K562 (cell line): ENCODE measurements at regions not wholly inside any gene's neighbourhood (a gene's known extent, or its start where the extent isn't known, plus 50 kb on each side); places are given as distances from the start of the nearest gene placed in this dataset.

Experiments
- ATAC-seq: fragments of 200-7000 bp; cut with Tn5 transposase; 3 replicates; pipeline ENCODE4 v1.9.1; 2020; ENCODE audit warnings: moderate library complexity
- BruUV-seq: library from RNA; stranded (reverse); fragments of 400-500 nt; replicated peaks from 2 replicates; lab custom pipeline; 2021; lab: Mats Ljungman, UMichigan
- CTCF ChIA-PET: fragments of 300-600 bp; formaldehyde crosslinking; extraction: SDS; loops from one replicate; lab custom pipeline; 2021; ENCODE audit warnings: low intra/inter-chr PET ratio; lab: Yijun Ruan, JAX
- POLR2A ChIA-PET: fragments of 300-600, 350-650 bp; sonication (Branson Sonifier 250); formaldehyde crosslinking; extraction: SDS; loops from one replicate; lab custom pipeline; 2021; ENCODE audit warnings: antibody characterized with exemption, inconsistent platforms; lab: Yijun Ruan, JAX
- DNase-seq, 4 experiments: peaks; one replicate each; pipeline versions ENCODE4 v3.0.0 to v3.0.0-alpha.2; 2011 to 2018; ENCODE audit warnings: low spot score in 3 of 4, mixed read lengths in 3 of 4; ENCODE audit errors: extremely low read depth in 1 of 4
- FAIRE-seq: peaks from 2 replicates; lab custom pipeline; 2011; peaks lifted over from hg19 to GRCh38; lab: Jason Lieb, UNC
- H2AFZ ChIP-seq: 2 replicates; pipeline ENCODE4 v1.6.0; 2011; ENCODE audit warnings: low read depth, low read length, control low read depth, inconsistent platforms
- H3K27ac ChIP-seq: fragments of 200-600 bp; 3 replicates; pipeline ENCODE4 v1.8.0; 2011; ENCODE audit warnings: low read depth, mild to moderate bottlenecking, control low read depth, inconsistent platforms, low read length, moderate library complexity, mixed read lengths; ENCODE audit errors: extremely low read depth
- H3K27me3 ChIP-seq, 2 experiments: fragments of 300-600 bp in 1 of 2; 2 replicates in 1 of 2; 3 replicates in 1 of 2; pipeline versions ENCODE4 v1.6.0 to v1.8.0; 2011; ENCODE audit warnings: inconsistent platforms in 2 of 2, low read length in 2 of 2, mild to moderate bottlenecking in 1 of 2, mixed read lengths in 1 of 2, moderate library complexity in 1 of 2; ENCODE audit not compliant: control insufficient read depth in 2 of 2, insufficient read depth in 2 of 2
- H3K36me3 ChIP-seq: fragments of 300-600 bp; 3 replicates; pipeline ENCODE4 v1.8.0; 2011; ENCODE audit warnings: mild to moderate bottlenecking, low read length, inconsistent platforms; ENCODE audit not compliant: control insufficient read depth, insufficient read depth
- H3K4me1 ChIP-seq, 2 experiments: fragments of 200-600 bp in 1 of 2; replicated peaks in 1 of 2; 2 replicates in 1 of 2; 3 replicates in 1 of 2; pipeline versions ENCODE4 v1.5.1 to v1.8.0; 2011; ENCODE audit warnings: inconsistent platforms in 2 of 2, low read length in 2 of 2, mild to moderate bottlenecking in 1 of 2, mixed read lengths in 1 of 2, moderate library complexity in 1 of 2; ENCODE audit not compliant: control insufficient read depth in 2 of 2, insufficient read depth in 2 of 2
- H3K4me2 ChIP-seq: 2 replicates; pipeline ENCODE4 v1.6.1; 2011; ENCODE audit warnings: low read length, control low read depth, inconsistent platforms, mixed read lengths; ENCODE audit not compliant: insufficient read depth
- H3K4me3 ChIP-seq: fragments of 200-600 bp; sonication (generic), shearing (Covaris generic); 2 replicates; pipeline ENCODE4 v1.5.1; 2016; ENCODE audit warnings: control low read depth, inconsistent platforms
- H3K79me2 ChIP-seq: fragments of 200-600 bp; 3 replicates; pipeline ENCODE4 v1.8.0; 2011; ENCODE audit warnings: low read length, inconsistent platforms; ENCODE audit not compliant: control insufficient read depth, insufficient read depth
- H3K9ac ChIP-seq, 2 experiments: 2 replicates each; pipeline versions ENCODE4 v1.6.0 to v1.6.1; 2011; ENCODE audit warnings: low read depth in 2 of 2, low read length in 2 of 2, control low read depth in 1 of 2, inconsistent platforms in 1 of 2, mild to moderate bottlenecking in 1 of 2, mixed read lengths in 1 of 2; ENCODE audit not compliant: insufficient read depth in 1 of 2
- H3K9me1 ChIP-seq: one replicate; pipeline ENCODE4 v1.6.0; 2011; ENCODE audit warnings: inconsistent platforms, mild to moderate bottlenecking, low read length, moderate library complexity; ENCODE audit not compliant: control insufficient read depth, insufficient read depth
- H3K9me3 ChIP-seq: replicated peaks from 2 replicates; pipeline ENCODE4 v1.5.1; 2011; ENCODE audit warnings: low read depth, low read length, inconsistent platforms; ENCODE audit not compliant: control insufficient read depth, insufficient read depth
- H4K20me1 ChIP-seq: replicated peaks from 2 replicates; pipeline ENCODE4 v1.6.1; 2011; ENCODE audit warnings: low read length, inconsistent platforms, mixed read lengths; ENCODE audit not compliant: control insufficient read depth, insufficient read depth
- CBX2 ChIP-seq: fragments of 200-600 bp; sonication (generic); IDR thresholded peaks from one replicate; pipeline ENCODE4 v1.6.1; 2012; ENCODE audit warnings: mild to moderate bottlenecking, low read length, inconsistent platforms; ENCODE audit not compliant: insufficient read depth, poor library complexity, severe bottlenecking
- DACH1 ChIP-seq: fragments of 450-650 bp; IDR thresholded peaks from 2 replicates; pipeline ENCODE4 v1.6.1; 2018; ENCODE audit not compliant: partially characterized antibody
- FOXK1 ChIP-seq: sonication (generic); formaldehyde crosslinking; IDR thresholded peaks from 2 replicates; pipeline ENCODE4 v1.8.0; 2022; ENCODE audit warnings: missing genetic modification reagents, mild to moderate bottlenecking, borderline replicate concordance
- MCM5 ChIP-seq: fragments of 450-650 bp; IDR thresholded peaks from 2 replicates; pipeline ENCODE4 v1.6.1; 2016; ENCODE audit warnings: low read depth
- MYBL2 ChIP-seq, 2 experiments: fragments of 450-650 bp in 1 of 2; sonication (generic) in 1 of 2; formaldehyde crosslinking in 1 of 2; IDR thresholded peaks; 2 replicates each; pipeline versions ENCODE4 v1.6.1 to v1.8.1; 2017 to 2022; ENCODE audit warnings: borderline replicate concordance in 1 of 2, inconsistent platforms in 1 of 2, low read depth in 1 of 2, mild to moderate bottlenecking in 1 of 2, missing genetic modification reagents in 1 of 2, moderate library complexity in 1 of 2
- SMAD1 ChIP-seq: fragments of 150-350 bp; IDR thresholded peaks from 2 replicates; pipeline ENCODE4 v1.6.1; 2014; ENCODE audit warnings: low read length, low read depth; ENCODE audit not compliant: partially characterized antibody
- SNRNP70 ChIP-seq: fragments of 200-400 bp; formaldehyde crosslinking; optimal IDR thresholded peaks from 2 replicates; pipeline ENCODE3; 2017; ENCODE audit warnings: low read depth, low read length
- TFAM ChIP-seq: fragments of 250-450 bp; sonication (Bioruptor Pico); conservative IDR thresholded peaks from 2 replicates; pipeline ENCODE4 v1.5.0; 2021; ENCODE audit warnings: mild to moderate bottlenecking, moderate library complexity
- ZNF408 ChIP-seq: fragments of 250-450 bp; sonication (Bioruptor Pico); IDR thresholded peaks from 2 replicates; pipeline ENCODE4 v1.4.0; 2020; ENCODE audit warnings: low read depth, mild to moderate bottlenecking, moderate library complexity
- ZNF507 ChIP-seq: conservative IDR thresholded peaks from 2 replicates; pipeline ENCODE4 v1.6.1; 2017; ENCODE audit warnings: missing genetic modification characterization, missing compliant biosample characterization
- ZNF589 ChIP-seq: fragments of 200-800 bp; sonication (Bioruptor generic); IDR thresholded peaks from 2 replicates; pipeline ENCODE4 v1.6.1; 2016; ENCODE audit warnings: low read depth, missing genetic modification characterization, missing compliant biosample characterization
- WGBS: fragments of 100-300 bp; shearing (Covaris generic); methylation state at CpG from one replicate; pipeline ENCODE4 v1.1.6; 2016; ENCODE audit warnings: low coverage, mixed read lengths; ENCODE audit not compliant: insufficient coverage; ENCODE audit errors: missing lambda C conversion rate; 5-methylcytosine and 5-hydroxymethylcytosine counted together
- in situ Hi-C: fragments of 300-500 bp; cut with MboI; formaldehyde crosslinking; loops from 4 replicates; pipeline ENCODE4 v1.15.0; 2018; ENCODE audit warnings: inconsistent platforms, mixed read lengths
- intact Hi-C: fragments of 100-400 bp; cut with micrococcal nuclease; formaldehyde crosslinking; loops from 2 replicates; pipeline ENCODE4 v1.14.2; 2022

GRCh38 chr16:64416216-64417005 lies 705.5 kb downstream of the CDH11 start:
- no peaks in the 10 kb centered on the region for H3K4me1 ChIP-seq
- no peak for TF ChIP-seq SMAD1
- no peak for TF ChIP-seq MCM5
- no peak for TF ChIP-seq ZNF589
- TF ChIP-seq FOXK1 (CRISPR knock-in tag): no peak
- TF ChIP-seq CBX2: no peak
- TF ChIP-seq SNRNP70: no peak
- no peak for TF ChIP-seq MYBL2 (IDR thresholded peaks at IDR 0.05; ENCODE audit: low read depth)
- TF ChIP-seq MYBL2 (CRISPR knock-in tag; IDR thresholded peaks at IDR 0.05; ENCODE audit: borderline replicate concordance): no peak
- no peak for TF ChIP-seq ZNF408 (CRISPR knock-in tag)
- no peak for TF ChIP-seq TFAM (CRISPR knock-in tag)
- TF ChIP-seq ZNF507: no peak
- TF ChIP-seq DACH1: no peak
- TF ChIP-seq, all 486 proteins: peak for 0
- H3K27me3 ChIP-seq: no peaks in the 10 kb centered on the region
- intact Hi-C loops (no loop called here), in situ Hi-C loops (no loop called here)
- 1% methylated on average over 5 of the region's 5 CpGs for WGBS
- H3K9ac ChIP-seq: no peak overlapping the region
- BruUV-seq: no TSS peak
- H3K4me3 ChIP-seq: no peak overlapping the region
- ATAC-seq (no peak), FAIRE-seq (no peak), DNase-seq (no peak)
- H3K79me2 ChIP-seq: no peaks in the 10 kb centered on the region
- no peaks in the 10 kb centered on the region for H3K36me3 ChIP-seq
- H3K4me2 ChIP-seq: no peak overlapping the region
- no peak overlapping the region for H3K27ac ChIP-seq
- H3K9me3 ChIP-seq: peaks cover 2% of the 10 kb centered on the region; the same call in 1 of the 2 replicates
- H4K20me1 ChIP-seq: no peaks in the 10 kb centered on the region
- ChIA-PET CTCF (no interaction called here), POLR2A (interaction anchor here (0.6 to 0.7 kb wide), 2 partner anchors 8 to 387 kb away, joined by 3 read pairs; no protein-coding TSS in a partner anchor)
- H2AFZ ChIP-seq: no peak overlapping the region
- H3K9me1 ChIP-seq: no peaks in the 10 kb centered on the region
